Astrocyte (in vitro differentiated cells and primary cell): ENCODE measurements at regions not wholly inside any gene's neighbourhood (a gene's known extent, or its start where the extent isn't known, plus 50 kb on each side); places are given as distances from the start of the nearest gene placed in this dataset.
A peak's percentile ranks its signal among the peaks of the same experiment; 100 is the strongest.

Experiments
- DNase-seq: peaks from one replicate; pipeline ENCODE4 v3.0.0-alpha.2; 2010; ENCODE audit warnings: low read depth
- FAIRE-seq: peaks from 2 replicates; lab custom pipeline; 2011; peaks lifted over from hg19 to GRCh38; lab: Jason Lieb, UNC
- H2AFZ ChIP-seq: 2 replicates; pipeline ENCODE4 v1.6.0; 2012; ENCODE audit warnings: low read depth, low read length, inconsistent platforms
- H3K27ac ChIP-seq: 2 replicates; pipeline ENCODE4 v1.5.1; 2011; ENCODE audit warnings: low read depth, low read length, inconsistent platforms
- H3K27me3 ChIP-seq: 2 replicates; pipeline ENCODE4 v1.6.0; 2011; ENCODE audit warnings: low read length, inconsistent platforms; ENCODE audit not compliant: insufficient read depth
- H3K36me3 ChIP-seq: 2 replicates; pipeline ENCODE4 v1.5.1; 2011; ENCODE audit warnings: low read length, inconsistent platforms; ENCODE audit not compliant: insufficient read depth
- H3K4me1 ChIP-seq: 2 replicates; pipeline ENCODE4 v1.5.1; 2011; ENCODE audit warnings: low read length, inconsistent platforms; ENCODE audit not compliant: insufficient read depth
- H3K4me2 ChIP-seq: 2 replicates; pipeline ENCODE4 v1.6.0; 2012; ENCODE audit warnings: low read length, inconsistent platforms
- H3K4me3 ChIP-seq: 2 replicates; pipeline ENCODE4 v1.5.1; 2011; ENCODE audit warnings: low read depth, mild to moderate bottlenecking, low read length, inconsistent platforms; ENCODE audit not compliant: insufficient read depth
- H3K79me2 ChIP-seq: 2 replicates; pipeline ENCODE4 v1.6.0; 2012; ENCODE audit warnings: mild to moderate bottlenecking, low read length, inconsistent platforms; ENCODE audit not compliant: insufficient read depth
- H3K9ac ChIP-seq: 2 replicates; pipeline ENCODE4 v1.6.0; 2012; ENCODE audit warnings: mild to moderate bottlenecking, low read length, inconsistent platforms
- H3K9me3 ChIP-seq: 2 replicates; pipeline ENCODE4 v1.5.1; 2012; ENCODE audit warnings: low read depth, mild to moderate bottlenecking, low read length, inconsistent platforms; ENCODE audit not compliant: insufficient read depth
- H4K20me1 ChIP-seq: 2 replicates; pipeline ENCODE4 v1.6.0; 2012; ENCODE audit warnings: low read length, inconsistent platforms; ENCODE audit not compliant: insufficient read depth
- H3K27ac Mint-ChIP-seq: one replicate; pipeline ENCODE4 v1.8.0; 2021; ENCODE audit warnings: mild to moderate bottlenecking, mixed read lengths; ENCODE audit not compliant: unreplicated experiment
- H3K27me3 Mint-ChIP-seq: one replicate; pipeline ENCODE4 v1.8.0; 2021; ENCODE audit warnings: low read depth, mixed read lengths; ENCODE audit not compliant: unreplicated experiment
- H3K36me3 Mint-ChIP-seq: one replicate; pipeline ENCODE4 v1.8.0; 2021; ENCODE audit warnings: low read depth, mixed read lengths; ENCODE audit not compliant: unreplicated experiment
- H3K4me1 Mint-ChIP-seq: one replicate; pipeline ENCODE4 v1.8.0; 2021; ENCODE audit warnings: low read depth, mixed read lengths; ENCODE audit not compliant: unreplicated experiment
- H3K4me3 Mint-ChIP-seq: one replicate; pipeline ENCODE4 v1.8.0; 2021; ENCODE audit warnings: mild to moderate bottlenecking, moderate library complexity, mixed read lengths; ENCODE audit not compliant: unreplicated experiment
- H3K9me3 Mint-ChIP-seq: one replicate; pipeline ENCODE4 v1.8.0; 2021; ENCODE audit warnings: mild to moderate bottlenecking, mixed read lengths; ENCODE audit not compliant: unreplicated experiment
- CTCF ChIP-seq: IDR thresholded peaks from 2 replicates; pipeline ENCODE4 v1.5.1; 2011; ENCODE audit warnings: low read depth, mild to moderate bottlenecking, inconsistent platforms, low read length, moderate library complexity; ENCODE audit not compliant: insufficient read depth
- EZH2 ChIP-seq: IDR thresholded peaks from 2 replicates; pipeline ENCODE4 v1.6.1; 2012; ENCODE audit warnings: mild to moderate bottlenecking, low read length, inconsistent platforms; ENCODE audit not compliant: insufficient read depth

- no peak overlapping the region for H3K9ac ChIP-seq
- no peaks in the 10 kb centered on the region for H3K79me2 ChIP-seq
- H3K4me3 ChIP-seq, result no peak overlapping the region
- Mint-ChIP-seq H3K27ac (no peak overlapping the region), H3K9me3 (peaks cover 3% of the 10 kb centered on the region), H3K36me3 (no peaks in the 10 kb centered on the region), H3K4me3 (no peak overlapping the region), H3K4me1 (peaks cover 9% of the 10 kb centered on the region), H3K27me3 (no peaks in the 10 kb centered on the region)
- H3K9me3 ChIP-seq, result no peaks in the 10 kb centered on the region
- no peak for FAIRE-seq
- no peak for DNase-seq
- no peaks in the 10 kb centered on the region for H3K27me3 ChIP-seq
- H4K20me1 ChIP-seq, result no peaks in the 10 kb centered on the region
- TF ChIP-seq EZH2 (no peak), CTCF (no peak)
- H3K4me2 ChIP-seq, result no peak overlapping the region
- no peaks in the 10 kb centered on the region for H3K4me1 ChIP-seq
- no peak overlapping the region for H3K27ac ChIP-seq
- H3K36me3 ChIP-seq, result no peaks in the 10 kb centered on the region
- H2AFZ ChIP-seq, result no peak overlapping the region
Observed at GRCh38 chr11:95576146-95576845, 213.3 kb downstream of the FAM76B start.

- H3K27ac Mint-ChIP-seq, result no peak overlapping the region
- no peak overlapping the region for H3K4me3 Mint-ChIP-seq
- no peaks in the 10 kb centered on the region for H4K20me1 ChIP-seq
- peak; percentile 20 for DNase-seq
- no peak overlapping the region for H3K9ac ChIP-seq
- TF ChIP-seq EZH2 (no peak), CTCF (no peak)
- H3K27ac ChIP-seq, result no peak overlapping the region
- FAIRE-seq, result no peak
- no peak overlapping the region for H2AFZ ChIP-seq
- peaks cover 6% of the 10 kb centered on the region for H3K9me3 Mint-ChIP-seq
- no peaks in the 10 kb centered on the region for H3K79me2 ChIP-seq
- H3K4me2 ChIP-seq, result no peak overlapping the region
- no peaks in the 10 kb centered on the region for H3K27me3 ChIP-seq
- no peak overlapping the region for H3K4me3 ChIP-seq
- H3K36me3 Mint-ChIP-seq, result no peaks in the 10 kb centered on the region
- H3K4me1 Mint-ChIP-seq, result peaks cover 9% of the 10 kb centered on the region
- H3K4me1 ChIP-seq, result no peaks in the 10 kb centered on the region
- no peaks in the 10 kb centered on the region for H3K36me3 ChIP-seq
- H3K27me3 Mint-ChIP-seq, result no peaks in the 10 kb centered on the region
- H3K9me3 ChIP-seq, result no peaks in the 10 kb centered on the region
Observed at GRCh38 chr11:95575517-95575916, 214.1 kb downstream of the FAM76B start.

- DNase-seq (no peak), FAIRE-seq (no peak)
- Mint-ChIP-seq H3K36me3 (no peaks in the 10 kb centered on the region), H3K4me3 (no peak overlapping the region), H3K4me1 (peaks cover 8% of the 10 kb centered on the region), H3K9me3 (peaks cover 17% of the 10 kb centered on the region), H3K27ac (no peak overlapping the region), H3K27me3 (no peaks in the 10 kb centered on the region)
- H3K4me2 ChIP-seq, result no peak overlapping the region
- no peaks in the 10 kb centered on the region for H4K20me1 ChIP-seq
- H3K79me2 ChIP-seq, result no peaks in the 10 kb centered on the region
- H3K27ac ChIP-seq, result no peak overlapping the region
- H3K9ac ChIP-seq, result no peak overlapping the region
- no peaks in the 10 kb centered on the region for H3K36me3 ChIP-seq
- peaks cover 5% of the 10 kb centered on the region for H3K9me3 ChIP-seq
- TF ChIP-seq CTCF, result no peak
- TF ChIP-seq EZH2, result no peak
- no peak overlapping the region for H3K4me3 ChIP-seq
- no peak overlapping the region for H2AFZ ChIP-seq
- no peaks in the 10 kb centered on the region for H3K4me1 ChIP-seq
- no peaks in the 10 kb centered on the region for H3K27me3 ChIP-seq
Observed at GRCh38 chr11:95571718-95572260, 217.8 kb downstream of the FAM76B start.
